ENCODE measurements at regions not wholly inside any gene's neighbourhood (a gene's known extent, or its start where the extent isn't known, plus 50 kb on each side); places are given as distances from the start of the nearest gene placed in this dataset.

DNA sequence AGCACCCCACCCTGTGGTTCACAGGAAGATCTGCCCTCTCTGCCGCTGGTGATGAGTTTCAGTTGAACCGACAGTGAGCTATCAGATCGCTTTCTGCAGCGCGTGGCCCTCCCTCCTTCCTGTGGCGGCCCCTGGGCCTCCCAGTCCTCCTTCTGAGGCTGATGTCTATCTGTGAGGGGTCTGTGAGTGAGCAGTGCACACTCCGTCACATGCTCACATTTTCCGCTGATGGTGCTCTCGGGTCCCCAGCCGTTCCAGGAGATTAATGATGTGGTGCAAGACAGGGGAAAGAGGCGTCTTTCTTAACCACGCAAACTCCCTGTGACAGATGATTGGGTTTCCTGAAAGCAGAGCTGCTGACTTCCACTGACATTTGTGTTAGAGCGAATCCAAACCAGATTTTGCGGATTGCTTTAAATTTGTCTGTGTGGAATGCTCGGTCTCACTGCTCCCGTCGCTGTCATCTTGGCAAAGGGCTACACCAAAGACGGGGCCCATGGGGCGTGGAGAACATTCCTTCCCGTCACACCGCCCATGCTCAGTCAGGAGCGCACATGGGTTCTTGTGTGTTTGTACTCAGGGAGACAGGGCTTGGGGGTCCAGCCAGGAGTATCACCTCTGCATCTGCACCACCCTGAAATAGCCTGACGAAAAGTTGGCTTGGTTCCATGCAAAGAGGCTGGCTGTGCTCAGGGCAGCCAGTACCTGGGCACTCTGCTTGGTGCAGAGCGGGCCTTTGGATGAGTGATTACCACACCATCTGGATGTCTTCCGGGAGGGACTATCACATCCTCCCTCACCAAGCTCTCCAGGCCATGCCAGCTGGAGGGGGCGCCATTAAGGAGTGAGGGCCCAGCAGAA lies 154.7 kb upstream of the HS6ST1 start:
- peak; percentile 90 for DNase-seq (ENCODE audit: low read depth)

DNA sequence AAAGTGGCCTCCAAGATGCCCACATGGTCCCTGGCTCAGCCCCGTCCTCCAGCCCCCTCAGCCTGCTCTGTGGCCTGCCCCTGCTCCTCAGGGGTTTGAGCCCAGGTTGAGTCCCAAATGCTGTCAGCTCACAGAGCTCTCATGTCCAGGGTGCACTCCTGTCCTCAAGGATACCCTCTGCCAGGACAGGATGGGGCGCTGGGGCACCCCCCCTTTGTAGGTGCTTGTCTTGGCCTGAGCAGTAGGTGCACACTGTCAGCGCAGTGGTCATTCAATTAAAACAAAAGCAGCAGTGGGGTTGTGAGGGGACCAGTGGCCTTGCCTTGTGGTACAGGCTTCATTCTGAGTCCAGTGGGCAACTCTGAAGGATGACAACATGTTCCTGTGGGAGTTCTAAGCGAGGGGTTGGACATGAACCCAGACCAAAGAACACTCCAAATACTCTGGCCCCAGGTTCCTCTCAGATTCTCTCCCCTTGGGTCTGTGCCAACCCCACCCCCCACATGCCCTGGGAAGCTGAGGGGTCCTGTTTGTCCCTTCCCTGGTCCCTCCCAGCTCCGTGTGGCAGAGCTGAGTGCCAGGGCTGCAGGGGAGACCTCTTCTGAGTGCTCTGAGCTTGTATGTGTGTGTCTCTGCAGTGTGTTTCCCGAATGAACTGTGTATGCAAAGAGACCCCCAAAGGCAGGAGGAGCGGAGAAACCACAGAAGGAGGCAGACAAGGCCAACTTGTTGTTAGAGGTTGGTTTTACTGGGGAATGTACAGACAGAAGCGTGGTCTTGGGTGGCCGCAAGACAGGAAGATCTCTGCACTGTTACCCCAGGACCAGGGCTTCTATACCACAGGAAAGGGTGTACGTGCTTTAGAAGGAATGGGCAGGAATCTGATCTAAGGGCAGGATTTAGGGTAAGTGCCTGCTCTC lies 155.6 kb upstream of the HS6ST1 start:
- DNase-seq (ENCODE audit: low read depth), result no peak

DNA sequence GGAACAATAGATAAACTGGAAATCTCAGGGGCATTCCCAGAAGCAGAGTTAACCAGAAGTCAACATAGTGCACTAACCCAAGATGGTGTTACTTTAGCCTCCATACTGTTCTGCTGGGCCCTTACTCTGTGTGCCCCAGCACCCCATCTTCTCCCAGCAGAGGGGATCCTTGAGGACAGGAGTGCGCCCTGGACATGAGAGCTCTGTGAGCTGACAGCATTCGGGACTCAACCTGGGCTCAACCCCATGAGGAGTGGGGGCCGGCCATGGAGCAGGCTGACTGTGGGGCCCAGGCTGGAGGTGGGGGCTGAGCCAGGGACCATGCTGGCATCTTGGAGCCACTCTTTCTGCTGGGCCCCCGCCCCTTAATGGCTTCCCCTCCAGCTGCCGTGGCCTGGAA lies 156.3 kb upstream of the HS6ST1 start:
- no peak for DNase-seq (ENCODE audit: low read depth)

DNA sequence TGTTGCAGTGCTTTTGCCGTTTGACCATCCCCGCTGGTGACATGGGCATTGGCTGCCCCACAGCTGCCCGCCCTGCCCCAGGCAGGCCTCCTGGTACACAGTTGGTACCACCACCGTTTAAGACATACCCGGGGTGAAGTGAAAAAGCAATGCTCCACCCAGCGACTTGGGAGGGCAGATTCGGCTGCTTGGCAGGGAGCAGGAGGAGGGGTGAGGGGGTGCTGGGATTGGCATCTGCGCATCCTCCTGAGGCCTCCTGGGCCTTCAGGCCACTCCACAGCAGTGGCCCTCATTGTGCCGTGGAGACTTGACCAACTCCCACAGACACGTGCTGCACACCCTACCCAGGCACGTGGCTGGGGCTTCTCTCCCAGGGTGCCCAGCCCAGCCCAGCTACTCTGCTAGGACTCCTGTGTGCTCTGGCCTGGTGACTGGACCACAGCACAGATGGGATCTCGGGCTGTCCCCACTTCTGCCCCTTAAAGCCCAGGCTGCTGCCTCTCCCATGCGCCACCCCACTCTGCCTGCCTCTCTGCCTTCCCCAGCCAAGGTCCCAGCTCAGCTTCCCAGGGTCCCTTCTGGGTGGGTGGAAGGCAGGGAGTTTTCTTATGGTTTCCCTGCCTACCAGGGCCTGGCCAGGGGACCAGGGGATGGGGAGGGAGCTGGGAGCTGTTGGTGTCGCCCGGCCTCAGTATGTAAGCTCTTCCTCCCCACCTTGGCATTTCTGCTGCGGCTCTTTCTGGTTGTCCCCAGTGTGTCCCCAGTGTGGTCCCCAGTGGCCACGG lies 157.0 kb upstream of the HS6ST1 start:
- no peak for DNase-seq (ENCODE audit: low read depth)

DNA sequence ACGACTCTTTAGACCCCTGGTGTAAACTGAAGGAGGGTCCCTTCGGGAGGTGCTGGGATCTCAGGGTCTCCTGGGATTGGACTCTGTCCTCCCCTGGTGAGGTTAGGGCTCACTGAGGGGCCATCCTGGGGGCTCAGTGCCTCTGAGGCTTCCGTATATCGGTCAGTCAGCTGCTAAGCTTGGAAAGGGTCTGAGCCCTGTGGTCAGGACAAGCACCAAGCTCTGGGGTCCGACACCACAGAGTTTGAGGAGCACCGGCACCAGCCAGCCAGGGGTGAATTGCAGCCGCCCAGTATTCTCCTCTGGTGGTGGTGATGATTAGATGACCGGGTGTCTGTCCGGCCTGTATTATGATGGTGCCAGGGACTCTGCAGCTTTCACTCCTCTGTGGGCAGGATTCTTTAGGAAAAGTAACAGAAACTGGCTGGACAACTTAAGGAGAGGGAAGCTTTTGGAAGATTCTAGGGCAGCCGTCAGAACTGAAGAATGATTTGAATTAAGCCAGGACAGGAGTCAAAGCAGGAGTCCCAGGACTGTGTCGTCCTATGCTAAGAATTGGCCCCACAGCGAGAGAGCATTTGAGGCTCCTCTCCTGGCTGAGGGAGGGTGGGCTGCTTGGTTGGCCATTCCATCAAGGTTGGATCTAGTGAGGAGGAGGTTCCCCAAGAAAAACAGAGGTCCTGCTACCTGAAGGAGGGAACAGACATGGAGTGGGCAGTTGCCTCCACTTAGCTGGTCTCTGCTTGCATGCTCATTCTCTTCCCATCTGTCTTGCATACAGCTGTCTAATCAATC lies 158.6 kb upstream of the HS6ST1 start:
- no peak for DNase-seq (ENCODE audit: low read depth)

DNA sequence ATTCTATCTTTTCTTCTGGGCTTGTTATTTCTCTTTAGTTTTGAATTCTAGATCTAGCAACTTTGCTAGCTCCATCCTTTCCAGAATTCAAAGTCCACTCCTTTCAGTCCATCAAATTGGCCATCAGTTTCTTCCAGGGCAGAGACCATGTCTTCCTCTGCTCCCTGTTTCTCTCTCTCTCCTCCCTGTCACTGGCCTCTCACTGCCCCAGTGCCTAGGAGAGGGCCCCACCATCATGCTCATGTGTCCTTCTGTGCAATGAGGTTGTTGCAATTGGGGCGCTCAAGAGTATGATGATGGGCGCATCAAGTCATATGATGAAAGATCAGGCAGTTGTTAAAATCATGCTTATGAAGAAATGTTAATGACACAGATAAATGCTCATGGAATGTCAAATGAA lies 159.2 kb upstream of the HS6ST1 start:
- no peak for DNase-seq (ENCODE audit: low read depth)

DNA sequence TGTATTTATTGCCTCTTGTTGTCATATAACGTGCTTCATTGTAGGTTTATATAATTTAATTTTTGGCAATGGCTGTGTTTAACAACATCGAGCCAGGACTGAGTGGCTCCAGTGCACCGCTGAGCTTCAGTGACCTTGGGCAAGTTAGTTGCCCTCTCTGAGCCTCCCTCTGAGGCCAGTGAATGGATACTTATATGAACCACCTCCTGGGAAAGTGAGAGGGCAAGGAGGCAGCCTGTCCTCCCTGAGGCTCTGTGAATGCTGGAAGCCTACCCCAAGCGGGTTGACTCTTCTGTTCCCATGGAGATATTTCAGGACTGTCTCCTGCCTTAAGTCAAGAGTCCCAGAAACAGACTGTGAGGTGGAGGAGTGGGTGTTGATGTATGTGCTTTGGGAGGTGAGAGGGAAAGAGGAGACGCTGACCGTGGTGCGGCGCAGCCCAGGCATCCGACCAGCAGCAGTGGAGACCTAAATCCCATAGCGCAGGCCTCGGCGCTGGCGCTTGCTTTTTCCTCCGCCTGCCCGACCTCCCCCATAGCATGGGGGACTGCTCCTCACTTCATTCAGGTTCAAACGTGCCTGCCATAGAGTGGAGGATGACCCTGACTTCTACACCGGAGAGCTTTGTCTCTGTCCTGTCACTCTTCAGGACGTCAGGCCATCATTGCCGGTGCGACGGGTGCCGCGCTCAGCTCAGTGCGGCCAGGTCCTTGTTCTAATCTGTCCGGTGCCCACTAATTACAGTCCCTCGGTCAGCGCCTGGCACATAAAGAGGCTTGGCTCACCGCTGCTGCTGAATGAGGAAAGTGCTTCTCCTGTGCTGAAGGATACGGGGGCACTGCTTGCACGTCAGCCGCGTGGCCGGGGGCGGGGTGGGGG lies 167.3 kb upstream of the HS6ST1 start:
- no peak for DNase-seq (ENCODE audit: low read depth)

DNA sequence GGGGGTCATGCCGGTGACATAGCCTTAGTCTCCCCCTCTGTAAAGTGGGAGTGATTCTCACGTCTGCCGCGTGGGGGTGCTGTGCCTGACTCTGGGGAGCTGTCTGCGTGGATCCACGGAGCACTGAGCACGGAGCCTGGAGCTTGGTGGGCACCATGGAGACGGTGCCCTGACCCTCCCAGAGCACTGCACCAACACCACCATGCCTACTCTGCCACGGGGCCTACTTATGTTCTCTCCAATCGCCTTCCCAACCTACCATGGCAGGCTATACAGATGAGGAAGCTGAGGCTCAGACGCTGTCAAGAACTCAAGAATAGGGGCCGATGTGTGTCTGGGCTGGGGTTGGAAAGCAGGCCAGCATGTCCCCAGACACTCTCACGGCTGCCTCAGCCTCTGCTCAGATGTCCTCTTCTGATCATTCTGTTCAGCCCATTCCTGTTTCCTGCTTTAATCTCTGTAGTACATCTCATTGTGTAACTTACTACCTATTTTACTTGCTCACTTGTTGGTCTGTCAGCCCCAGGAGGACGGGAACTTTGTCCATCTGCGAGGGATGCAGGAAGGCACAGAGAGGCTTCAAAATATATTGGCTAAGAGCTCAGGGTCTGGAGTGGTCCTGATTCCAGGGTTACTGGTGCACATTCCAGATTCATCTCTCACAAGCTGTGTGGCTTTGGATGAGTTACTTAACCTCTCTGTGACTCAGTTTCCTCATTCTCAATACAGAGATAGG lies 168.1 kb upstream of the HS6ST1 start:
- DNase-seq (ENCODE audit: low read depth), result no peak

DNA sequence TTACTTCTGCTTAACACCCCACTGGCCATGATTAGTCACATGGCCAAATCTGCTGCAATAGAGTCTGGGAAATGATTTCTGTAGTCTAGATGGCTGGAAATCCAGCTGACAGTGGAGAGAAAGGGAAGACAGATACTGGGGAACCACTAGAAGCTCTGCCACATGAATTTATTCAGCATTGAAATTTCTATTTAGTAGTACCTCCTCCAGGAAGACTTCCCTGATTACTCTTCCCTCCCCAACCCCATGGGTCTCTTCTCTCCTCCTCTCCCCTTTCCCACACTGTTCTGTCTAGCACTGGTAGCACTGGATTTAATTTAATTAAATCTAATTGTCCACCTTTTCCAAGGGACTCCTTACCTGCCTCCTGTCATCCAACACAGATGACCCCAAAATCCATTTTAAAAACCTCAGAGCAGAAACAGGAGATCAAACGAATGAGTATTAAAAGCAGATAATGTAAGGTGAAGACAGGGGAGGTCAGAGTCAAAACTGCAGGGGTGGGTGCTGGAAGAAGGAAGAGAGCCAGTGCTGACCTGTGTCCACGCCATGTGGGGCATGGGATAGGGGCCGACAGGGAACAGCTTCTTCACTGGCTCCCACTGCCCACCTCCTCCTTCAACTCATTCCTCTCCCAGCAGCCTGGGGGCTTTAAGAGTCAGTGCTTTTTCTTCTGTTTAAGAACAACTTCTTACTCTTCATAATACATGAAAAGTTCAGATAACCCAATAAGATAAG lies 169.2 kb upstream of the HS6ST1 start:
- no peak for DNase-seq (ENCODE audit: low read depth)

DNA sequence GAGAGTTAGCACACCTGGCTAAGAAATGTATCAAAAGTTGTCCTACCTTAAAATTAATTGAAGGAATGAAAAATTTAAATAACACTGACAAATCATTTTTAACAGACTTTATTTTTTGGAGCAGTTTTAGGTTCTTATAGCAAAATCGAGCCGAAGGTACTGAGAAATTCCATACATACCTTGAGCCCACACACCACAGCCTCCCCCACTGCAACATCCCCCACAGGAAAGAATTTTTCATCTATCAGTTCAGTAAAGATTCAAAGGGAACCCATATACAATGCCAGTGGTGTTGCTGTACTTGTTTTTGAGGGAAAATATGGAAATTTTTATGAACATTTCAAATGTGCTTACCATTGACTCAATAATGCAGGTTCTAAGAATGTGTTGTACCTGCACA lies 169.8 kb upstream of the HS6ST1 start:
- no peak for DNase-seq (ENCODE audit: low read depth)

DNA sequence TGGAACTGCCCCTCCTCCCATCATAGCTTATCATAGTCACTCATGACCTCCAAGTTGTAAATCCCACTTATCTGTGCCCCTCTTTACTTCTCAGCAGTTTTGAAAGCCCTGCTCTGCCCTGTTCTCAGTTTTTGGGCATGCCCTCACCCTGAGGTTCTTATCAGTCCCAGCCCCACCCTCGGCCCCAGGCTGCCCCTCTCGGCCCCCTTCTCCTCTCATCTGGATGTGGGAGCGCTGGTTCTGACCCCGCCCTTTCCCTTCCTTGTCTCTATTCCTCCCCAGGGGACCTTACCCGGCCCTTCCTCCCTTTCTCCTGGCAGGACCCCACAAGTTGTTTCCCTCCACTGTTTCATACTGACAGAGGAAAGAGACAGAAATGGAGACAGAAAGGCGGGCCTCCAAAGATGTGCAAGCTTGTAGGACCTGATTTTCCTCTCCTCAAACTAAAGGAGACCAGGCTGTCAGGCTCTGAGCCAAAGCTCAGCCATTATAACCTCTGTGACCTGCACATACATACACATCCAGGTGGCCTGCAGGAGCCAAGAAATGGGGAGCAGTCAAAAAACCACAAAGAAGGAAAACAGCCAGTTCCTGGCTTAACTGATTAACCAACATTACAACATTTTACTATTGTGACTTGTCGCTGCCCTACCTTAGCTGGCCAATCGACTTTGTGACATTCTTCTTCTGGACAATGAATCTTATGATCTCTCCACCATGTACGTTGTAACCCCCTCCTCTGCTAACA lies 171.0 kb upstream of the HS6ST1 start:
- no peak for DNase-seq (ENCODE audit: low read depth)

DNA sequence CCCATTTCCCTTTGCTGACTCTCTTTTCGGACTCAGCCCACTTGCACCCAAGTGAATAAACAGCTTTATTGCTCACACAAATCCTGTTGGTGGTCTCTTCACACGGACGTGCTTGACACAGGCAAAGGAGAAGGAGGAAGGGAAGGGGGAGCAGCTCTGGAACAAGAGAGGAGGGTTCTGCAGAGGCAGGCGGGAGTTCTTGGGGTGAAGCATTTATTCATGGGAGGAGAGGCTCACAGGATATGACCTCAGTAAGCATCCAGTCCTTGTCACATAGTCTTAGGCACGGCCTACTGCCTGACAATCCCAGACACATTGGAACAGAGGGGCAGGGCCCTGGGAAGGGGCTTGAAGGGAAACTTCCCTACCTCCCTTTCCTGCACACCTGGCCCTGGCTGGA lies 171.7 kb upstream of the HS6ST1 start:
- no peak for DNase-seq (ENCODE audit: low read depth)

DNA sequence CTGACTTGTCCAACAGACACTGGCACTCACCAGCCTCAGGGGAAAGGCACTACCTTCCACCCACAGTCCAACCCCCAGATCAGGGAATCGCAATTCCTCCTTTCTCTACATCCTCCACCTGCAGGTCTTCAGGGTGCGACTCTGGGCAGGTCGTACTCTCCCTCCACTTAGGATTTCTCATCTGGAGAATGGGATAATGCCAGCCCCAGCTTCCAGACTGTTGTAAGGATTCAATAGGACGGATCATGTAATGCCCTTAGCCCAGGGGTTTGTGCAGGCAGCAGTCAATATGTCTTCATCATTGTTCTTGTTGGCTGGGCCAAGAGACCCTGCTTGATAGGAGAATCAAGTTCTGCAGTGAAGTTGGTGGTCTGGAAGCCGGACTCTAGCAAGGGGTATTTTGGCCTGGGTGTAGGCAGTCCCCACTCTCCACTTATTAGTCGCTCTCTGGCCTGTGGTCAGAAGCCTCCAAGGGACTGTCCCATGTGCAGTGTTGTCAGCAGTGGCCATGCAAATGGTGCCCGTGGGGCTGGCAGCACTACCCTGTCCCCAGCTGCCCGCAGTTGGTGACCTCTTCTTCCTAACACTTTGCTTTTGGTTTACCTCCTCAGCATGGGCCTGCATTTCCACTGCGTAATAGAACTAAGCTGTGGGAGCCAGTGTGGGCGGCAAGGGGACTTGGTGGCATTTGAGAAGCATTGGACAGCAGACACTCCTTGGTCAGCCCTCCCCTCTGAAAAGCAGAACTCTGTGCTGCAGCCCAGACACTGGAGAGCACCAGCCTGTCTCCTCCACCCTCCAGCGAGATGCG lies 172.4 kb upstream of the HS6ST1 start:
- no peak for DNase-seq (ENCODE audit: low read depth)

DNA sequence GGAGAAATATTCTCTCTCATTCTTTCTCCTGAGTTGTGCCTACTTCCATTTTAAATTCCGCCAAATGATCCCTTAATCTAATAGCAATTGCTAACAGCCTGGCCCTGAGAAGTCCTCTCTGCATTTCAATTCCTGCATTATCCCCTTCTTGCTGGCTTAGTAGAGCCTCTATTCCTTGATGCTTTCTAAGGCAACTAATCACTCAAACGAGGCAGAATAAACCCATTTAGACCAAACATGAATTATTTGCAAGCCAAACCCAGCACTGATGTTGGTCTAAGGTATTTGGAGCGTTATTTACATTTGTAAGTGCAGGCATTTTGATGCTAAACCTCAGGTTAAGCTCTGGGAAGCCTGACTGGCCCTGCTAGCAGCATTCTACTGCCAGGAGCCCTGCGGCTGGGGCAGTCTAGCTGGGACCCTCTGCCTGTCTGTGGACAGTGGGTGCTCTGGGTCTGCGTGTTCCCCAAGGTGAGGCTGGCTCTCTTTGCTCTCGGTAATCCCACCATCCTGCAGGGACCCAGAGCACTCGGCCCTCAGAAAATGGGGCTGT lies 173.1 kb upstream of the HS6ST1 start:
- no peak for DNase-seq (ENCODE audit: low read depth)

DNA sequence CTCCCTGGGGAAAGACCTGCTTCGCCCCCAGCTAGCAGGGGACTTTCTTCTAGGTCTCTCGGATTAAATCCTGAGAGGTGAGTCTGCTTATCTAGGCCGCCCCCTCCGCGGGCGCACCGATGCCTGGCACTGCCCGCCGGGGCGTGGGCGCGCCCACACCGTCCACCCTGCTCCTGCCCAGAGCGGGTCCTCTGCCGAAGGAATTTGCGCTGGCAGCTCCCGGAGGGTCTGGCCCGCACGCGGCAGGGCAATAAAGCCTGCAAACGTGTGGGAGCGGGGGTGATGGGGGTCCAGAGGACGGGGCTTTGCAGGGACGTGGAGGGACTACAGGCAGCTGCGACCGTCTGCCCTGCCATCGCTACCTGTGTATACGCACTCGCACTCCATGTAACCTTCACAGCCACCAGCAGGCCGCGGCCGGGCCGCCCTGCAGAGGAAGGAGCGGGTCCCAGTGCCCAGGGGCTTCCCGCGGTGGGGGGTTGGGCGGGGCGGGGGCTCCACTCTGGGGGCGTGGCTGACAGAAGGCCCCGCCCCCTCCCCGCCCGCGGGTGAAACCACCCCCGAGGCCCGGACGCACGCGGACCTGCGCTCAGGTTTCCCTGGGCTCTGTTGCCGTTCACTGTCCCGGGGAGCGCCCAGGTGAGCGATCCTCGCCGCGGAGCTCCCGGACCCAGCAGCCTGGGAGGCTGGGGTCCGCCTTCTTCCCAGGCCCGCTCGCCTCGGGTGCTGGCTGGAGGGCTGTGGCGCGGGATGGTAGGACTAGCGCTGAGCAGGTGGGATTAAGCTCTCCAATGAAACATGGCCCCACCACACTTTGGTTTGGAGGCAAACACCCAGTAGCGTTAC lies 174.5 kb upstream of the HS6ST1 start:
- DNase-seq (ENCODE audit: low read depth), result no peak

DNA sequence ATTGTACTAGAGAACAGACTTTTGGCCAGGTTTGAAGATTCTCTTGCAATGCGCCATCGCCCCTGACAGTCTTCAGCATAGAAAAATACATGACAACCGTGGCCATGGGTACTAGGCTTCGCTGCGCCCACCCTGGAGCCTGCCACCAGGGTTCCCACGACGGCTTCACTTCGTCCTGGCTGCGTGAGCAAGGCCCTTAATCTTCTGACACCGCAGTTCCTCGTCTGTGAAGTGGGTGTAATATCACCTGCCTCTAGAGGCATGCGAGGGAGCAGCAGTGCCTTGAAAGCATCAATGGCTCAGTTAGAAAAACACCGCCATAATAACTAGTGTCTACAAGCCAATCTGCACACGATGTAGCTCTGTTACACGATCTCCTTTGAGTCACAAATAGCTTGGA lies 175.2 kb upstream of the HS6ST1 start:
- DNase-seq (ENCODE audit: low read depth), result no peak
